NCI-H2171 (cell line): ENCODE measurements at regions not wholly inside any gene's neighbourhood (a gene's known extent, or its start where the extent isn't known, plus 50 kb on each side); places are given as distances from the start of the nearest gene placed in this dataset.

Source experiments
- DNase-seq: peaks from one replicate; lab custom pipeline; 2025; lab: John Stamatoyannopoulos, UW

DNA sequence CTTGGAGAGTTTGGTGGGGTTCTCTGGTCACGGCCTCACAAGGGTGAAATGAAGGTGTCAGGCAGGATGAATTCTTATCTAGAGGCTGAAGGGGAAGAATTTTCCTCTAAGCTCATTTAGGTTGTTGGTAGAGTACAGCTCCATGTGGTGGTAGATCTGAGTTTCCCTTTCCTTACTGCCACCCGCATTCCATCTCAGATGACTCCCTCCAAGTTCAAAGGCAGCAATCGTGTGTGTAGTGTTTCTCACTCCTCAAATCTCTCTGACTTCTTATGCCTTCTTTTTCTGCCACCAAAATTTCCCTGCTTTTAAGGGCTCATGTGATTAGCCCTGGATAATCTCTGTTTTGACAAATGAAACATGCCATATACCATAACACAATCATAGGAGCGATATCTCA, 135.5 kb upstream of the MYOCD start:
- DNase-seq = no peak

DNA sequence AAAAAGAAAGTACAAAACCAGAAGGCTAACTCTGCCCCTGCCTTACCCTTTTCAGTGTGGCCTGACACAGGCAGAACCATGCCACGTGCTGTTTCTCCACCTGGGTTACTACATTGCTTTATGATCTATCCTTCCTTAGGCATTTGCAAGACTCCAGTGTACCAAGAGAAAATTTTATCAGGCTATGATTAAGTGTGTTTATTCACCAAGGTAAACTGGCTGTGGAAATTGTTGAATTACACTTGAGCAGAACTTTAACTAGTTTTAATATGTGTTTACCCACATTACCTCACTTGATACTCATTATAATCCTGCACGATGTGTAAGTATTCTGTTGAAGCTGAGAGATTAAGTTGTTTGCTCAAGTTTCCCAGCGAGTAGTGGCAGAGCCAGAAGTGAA, 129.7 kb upstream of the MYOCD start:
- no peak for DNase-seq

DNA sequence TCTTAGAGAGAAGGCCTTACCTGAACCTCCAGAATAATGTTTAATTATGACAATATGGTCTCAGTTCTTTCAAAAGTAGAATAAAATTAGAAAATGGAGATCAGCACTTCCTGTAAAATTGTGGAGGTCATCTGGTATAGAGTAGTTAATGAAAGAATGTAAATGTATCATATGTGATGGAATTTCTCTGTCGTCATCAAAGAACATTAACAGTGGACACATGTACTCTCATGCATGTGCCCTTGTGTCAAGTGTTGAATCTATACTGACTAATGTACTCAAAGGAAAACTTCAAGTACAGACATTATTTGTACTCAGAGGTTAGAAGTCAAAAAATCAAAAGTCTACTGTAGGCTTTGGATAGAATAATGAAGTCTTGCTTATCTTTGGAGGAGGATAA, 129.2 kb upstream of the MYOCD start:
- no peak for DNase-seq

DNA sequence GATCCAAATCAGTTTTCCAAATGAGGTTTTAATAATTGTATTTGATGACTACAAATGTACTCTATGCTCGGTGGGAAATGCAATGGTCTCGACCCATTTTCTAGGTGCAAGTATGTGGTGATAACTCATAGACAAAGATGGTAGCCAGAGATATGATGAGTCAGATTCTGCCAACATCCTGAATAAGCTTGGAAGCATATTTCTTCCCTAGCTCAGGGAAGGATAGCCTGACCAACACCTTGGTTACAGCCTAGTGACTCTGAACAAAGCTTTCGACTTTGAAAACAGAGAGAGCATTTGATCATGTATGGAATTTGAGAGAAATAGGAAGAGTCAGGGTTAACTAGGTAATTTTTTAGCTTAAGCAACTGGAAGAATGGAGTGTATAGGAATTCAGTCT, 128.3 kb upstream of the MYOCD start:
- DNase-seq = no peak

DNA sequence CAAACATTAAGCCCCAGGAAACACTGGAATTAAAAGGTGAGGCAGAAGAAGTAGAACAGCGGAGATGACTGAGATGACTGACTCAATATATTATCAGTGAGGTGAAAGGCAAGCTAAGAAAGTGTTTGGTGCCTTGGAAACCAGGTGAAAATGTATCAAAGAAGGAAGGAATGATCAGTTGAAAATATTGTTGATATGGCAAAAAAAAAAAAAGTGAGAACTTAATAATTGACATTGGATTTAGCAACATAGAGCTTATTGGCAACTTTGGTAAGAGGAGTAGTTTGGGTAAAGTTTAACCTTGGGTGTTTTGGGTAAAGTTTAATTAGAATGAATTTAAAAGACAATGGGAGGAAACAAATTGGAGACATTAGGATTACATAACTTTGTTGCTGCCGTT, 127.7 kb upstream of the MYOCD start:
- no peak for DNase-seq

DNA sequence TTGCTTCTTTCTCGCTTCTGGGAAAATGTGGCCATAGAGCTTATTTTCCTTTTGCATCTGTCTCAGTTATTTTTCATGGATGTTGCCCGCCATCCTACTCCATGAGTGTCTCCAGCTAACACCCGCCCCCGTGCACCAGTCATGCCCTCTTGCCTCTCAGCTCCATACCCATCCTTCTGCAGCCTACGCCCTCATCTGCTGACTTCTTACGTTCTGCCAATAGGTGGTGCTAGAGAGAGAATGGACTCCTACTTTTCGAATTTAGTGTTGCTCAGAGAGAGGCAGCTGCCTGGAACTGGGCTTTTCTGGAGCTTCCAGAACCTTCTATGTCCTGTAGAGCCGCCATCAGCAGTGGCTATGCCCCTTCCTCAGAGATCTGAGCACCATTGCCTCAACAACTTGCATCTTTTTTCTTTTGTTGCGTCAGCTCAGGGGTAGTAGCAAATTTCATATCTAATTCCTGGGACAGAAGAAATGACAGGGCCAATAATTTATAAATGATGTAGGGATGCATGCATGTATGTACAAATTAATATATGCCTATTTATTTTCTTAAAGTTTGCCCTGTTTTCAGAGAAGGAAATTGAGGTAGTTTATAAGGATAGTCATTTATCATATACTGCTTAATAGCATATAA, 119.7 kb upstream of the MYOCD start:
- DNase-seq = peak; percentile 2

DNA sequence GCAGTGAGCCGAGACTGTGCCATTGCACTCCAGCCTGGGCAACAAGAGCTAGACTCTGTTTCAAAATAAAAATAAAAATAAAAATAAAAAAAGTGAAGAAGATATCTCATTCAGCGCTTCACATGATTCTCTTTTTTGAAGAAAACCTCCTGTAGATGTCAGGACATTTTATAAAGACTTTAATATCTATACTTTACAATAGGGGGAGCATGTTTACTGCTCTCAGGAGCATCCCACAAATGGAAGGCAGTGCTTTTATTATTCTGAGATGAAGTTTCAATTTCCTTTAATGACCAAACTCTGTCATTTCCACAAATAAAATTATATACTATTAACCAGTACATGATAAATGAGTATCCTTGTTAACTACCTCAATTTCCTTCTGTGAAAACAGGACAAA, 118.7 kb upstream of the MYOCD start:
- no peak for DNase-seq

DNA sequence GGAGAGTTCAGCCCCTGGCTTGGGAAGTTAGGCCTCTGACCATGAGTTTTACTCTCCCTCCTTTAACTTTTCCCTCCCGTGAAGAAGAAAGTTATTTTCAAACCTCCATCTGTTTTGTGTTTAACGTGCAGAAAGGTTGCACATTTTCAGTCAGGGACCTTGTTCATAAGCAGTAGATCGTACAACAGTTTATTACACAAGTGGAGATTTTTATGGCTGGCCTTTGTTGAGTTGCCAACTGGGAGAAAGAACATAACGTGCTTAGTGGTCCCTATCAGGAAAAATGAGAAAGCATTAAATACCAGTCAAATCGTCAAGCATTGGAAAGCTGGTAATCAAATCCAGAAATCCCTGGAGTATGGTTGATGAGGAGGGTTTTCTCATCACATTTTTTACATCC, 117.9 kb upstream of the MYOCD start:
- DNase-seq = no peak

DNA sequence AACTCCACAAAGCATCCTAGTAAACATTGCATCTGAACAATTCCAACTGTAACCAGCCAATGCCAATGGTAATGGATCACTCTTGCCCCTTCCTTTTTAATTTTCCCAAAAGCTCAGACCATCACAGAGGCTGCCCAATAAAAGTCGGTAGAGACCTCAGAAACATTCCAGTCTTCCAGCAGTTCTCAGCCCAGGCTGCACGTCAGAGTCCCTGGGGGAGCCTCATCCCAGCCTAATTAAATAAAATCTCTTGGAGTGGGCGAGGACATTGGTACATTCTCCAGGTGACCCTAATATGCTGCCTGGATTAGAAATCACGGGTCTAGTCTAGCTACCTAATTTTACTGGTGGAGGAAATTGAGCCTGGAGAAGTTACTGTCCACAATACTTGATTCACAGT, 117.1 kb upstream of the MYOCD start:
- DNase-seq = no peak

DNA sequence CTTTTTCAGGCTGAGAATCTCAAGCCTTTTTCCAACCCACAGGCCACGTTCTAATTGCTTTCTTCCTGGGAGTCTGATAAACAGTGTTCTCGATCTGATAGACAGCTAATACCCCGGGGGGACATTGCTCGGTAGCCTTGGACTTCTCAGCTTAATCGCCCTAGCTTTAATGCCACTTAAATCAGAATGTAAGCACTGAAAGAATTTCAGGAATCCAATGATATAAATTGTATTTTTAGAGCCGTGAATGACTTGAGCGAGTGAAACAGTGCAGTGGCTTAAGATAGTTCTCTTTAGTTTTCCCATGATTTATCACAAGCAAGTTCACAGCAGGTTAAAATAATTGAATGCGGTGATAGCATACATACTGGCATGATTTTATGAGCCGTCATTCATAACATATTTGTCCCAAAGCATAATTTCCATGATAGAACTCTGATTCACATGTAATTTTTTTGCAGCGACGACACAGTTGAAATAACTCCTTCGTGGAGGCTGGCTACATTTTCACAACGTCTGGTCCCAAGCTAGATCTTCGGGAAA, 116.1 kb upstream of the MYOCD start:
- no peak for DNase-seq

DNA sequence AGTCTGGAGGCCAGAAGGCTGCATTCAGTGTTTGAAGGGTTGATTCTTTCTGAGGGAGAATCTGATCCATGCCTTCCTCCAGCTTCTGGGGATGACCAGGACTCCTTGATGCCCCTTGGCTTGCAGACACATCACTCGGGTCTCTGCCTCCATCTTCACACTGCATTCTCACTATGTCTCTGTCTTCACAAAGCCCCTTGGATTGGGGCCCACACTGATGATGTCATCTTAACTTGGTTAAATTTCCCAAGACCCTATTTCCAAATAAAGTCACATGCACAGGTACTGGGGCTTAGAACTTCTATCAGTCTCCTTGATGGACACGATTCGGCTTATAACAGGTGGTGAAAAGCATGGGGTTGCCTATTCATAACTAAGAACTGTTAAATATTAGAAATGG, 112.1 kb upstream of the MYOCD start:
- DNase-seq = no peak

DNA sequence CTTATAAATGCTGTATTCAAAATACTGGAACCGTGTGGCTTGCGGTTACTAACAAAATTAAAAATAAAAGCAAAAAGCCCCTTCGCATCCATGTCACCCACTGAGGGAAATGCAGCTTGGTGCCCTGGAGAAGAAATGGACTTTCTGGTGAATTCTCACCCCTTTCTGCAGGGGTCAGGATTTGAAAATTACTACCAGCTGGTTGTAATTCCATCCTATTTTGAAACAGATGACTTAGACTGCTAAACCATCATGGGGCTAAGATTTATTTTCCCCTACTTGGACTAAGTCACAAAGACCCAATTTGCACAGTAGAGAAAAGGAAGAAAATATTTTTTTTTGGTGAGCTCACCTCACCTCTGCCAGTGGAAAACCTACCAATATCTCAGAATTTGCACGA, 111.4 kb upstream of the MYOCD start:
- no peak for DNase-seq

DNA sequence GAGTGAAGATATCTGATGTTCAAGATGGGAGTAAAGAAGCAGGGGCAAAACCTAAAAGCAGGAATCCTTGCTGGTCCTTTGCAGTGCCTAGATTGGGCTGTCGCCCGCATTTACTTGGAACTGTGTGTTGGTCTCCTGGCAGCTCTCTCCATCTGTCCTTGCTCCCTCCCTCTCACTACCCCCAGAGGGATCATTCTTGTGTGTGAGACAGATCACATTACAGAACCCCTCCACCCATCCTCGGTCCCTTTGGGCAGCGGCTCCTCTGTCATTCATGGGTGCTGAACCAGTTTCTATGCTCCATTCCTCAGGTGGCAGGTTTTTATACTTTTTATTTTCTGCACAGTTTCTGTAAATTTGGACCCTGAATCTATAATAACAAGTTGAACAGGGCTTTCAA, 99.4 kb upstream of the MYOCD start:
- DNase-seq = no peak

DNA sequence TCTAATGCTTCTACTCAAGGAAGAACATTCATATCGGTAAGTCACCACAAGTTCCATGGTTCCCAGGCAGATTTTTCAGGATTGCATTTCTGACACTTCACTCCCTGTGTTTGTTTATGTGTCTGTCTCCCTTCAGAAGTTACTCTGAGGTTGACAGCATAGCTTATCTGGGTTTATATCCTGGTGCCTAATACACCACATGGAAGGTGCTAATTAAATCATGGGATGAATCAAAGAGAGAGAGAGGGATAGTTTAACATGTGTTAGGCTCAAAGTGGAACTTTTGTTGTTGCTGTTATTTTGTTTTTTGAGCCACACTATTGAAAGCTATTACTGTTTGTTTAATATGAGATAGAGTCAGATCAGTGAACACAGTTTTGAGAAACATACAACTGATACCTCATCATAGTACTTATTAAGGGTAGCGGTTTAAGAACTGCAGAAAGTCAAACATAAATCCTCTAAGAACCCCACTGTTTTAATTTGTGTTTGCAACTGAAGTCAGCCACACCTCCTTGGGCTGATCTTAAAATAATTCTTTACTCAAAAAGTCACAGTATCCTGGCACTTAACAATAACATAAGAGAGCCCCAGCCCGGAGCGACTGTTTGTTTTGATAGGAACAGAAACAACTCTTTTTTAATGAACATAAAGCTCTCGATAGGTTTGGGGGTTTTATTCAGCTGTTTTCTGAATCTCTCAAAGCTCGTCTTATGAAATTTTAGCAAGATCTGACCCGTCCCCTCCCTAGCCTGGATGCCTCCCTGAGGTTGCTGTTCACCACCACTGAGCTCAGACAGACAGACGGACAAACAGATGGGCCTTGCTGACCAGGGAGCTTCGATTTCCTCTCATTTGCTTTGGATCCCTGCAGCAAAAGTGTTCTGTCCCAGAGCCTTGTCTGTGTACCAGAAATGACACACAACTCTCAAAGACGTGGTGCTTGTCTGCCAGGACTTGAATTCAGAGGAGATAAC, 98.3 kb upstream of the MYOCD start:
- no peak for DNase-seq

DNA sequence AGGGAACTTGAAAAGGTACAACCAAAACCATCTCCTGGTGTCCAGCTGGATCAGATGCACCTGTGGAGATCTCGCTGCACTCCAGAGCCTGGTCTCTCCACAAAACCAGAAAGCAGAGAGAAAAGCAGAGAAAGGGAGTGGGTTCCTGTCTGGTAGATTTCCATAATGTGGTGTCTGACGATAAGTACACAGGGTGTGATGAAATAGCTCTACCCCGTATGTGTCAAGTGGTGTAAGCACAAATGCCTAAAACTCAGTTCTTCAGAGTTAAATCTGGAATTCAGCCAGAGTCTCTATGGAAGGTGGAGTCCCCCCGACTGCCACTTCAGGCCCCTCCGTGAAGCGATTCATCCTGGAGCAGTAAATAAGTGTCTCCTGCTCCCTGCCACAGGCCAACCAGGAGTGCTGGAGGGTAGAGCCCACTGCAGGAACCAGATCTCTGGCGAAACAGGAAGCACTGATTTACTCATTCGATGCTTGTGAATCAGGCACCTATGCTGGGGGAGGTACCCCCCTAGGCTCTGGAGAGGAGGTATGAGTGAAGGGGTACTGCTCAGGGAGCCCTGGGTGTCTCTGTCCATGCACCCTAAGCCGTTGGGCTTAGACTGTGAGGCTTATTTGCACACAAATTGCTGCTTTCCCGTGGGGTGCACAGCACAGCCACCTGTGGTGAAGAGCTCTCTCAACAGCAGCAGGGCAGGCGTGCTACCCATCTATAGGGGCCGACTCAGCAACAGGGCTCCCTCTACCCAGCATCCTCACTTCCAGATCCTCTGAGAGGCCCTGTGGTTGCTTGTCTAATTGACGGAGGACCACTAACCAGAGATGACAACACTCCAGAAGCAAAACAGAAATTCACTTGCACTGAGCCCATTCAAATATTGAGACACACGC, 97.1 kb upstream of the MYOCD start:
- DNase-seq = no peak

DNA sequence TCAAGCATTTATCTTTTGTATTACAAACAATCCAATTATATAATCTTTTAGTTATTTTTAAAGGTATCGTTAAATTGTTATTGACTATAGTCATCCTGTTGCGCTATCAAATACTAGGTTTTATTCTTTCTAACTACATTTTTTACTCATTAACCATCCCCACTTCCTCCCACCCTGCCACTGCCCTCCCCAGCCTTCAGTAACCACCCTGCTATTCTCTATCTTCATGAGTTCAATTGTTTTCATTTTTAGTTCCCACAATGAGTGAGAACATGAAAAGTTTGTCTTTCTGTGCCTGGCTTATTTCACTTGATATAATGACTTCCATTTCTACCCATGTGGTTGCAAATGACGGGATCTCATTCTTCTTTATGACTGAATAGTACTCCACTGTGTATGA, 94.1 kb upstream of the MYOCD start:
- DNase-seq = no peak

DNA sequence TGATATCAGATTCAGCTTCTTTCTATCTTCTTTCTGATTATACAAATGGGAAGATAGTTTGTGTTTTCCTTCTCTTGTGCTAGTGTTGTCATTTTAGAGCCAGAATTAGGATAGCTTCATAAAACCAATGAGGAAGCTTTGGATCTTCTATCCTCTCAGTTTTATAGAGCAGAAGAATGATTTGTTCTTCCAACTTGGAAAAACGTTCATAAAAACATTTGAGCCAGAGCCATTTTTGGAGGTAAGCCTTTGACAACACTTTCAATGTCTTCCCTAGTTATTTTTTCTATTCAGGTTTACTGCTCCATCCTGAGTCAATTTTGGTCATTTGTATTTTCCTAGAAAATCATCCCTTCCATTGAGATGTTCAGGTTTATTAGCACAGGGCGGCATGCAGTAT, 91.2 kb upstream of the MYOCD start:
- DNase-seq = no peak

DNA sequence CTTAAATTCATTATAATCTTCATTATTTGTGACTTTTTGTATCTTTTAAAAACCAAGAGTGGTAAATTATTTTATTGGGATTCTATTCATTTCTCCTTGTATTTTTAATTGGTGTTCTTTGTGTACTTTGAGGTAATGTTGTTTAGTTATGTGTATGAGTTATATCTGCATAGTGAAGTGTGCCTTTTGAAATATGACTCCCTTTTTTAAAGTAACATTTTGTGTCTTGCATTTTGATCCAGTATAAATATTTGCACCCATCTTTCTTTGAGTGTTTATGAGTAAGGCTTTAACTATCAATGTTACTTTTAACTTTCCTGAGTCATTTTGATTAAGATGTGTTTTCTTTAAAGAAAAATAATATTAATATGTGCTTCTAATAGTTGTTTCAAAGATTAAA, 90.0 kb upstream of the MYOCD start:
- DNase-seq = no peak

DNA sequence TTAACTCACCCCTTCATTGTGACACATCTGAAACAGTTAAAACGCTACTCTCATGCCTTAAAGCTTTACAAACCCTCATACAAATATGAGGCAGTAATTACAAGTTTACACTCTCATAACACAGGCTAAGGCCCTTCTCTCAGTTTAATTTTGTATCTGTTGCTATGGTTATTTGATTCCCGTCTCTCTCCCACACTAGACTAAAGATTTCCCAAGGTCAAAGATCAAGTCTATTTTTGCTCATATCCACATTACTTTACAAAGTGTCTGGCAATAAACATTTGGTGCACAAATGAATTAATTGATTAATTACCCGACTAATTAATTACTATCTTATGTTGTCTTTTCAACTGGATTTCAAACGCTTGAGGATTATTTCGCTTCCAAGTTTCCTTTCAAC, 86.4 kb upstream of the MYOCD start:
- no peak for DNase-seq

DNA sequence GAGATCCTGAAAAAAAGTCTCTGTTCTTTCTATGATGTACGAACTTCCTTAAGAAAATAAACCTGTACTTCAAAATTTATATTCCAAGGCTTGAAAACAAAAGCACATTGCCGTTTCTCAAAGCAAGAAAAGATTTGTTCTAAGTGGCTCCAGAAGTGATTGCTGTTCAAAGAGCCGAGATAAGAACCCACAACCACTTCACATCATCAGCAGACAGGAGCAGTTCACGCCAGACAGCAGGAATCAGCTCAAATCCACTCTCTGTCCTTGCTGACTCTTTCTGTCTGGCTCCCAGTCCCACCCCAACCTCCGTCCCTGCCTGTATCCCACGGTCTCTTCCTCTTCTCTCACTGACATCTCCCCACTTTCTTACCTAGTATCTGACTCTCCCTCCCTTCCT, 85.0 kb upstream of the MYOCD start:
- DNase-seq = no peak

DNA sequence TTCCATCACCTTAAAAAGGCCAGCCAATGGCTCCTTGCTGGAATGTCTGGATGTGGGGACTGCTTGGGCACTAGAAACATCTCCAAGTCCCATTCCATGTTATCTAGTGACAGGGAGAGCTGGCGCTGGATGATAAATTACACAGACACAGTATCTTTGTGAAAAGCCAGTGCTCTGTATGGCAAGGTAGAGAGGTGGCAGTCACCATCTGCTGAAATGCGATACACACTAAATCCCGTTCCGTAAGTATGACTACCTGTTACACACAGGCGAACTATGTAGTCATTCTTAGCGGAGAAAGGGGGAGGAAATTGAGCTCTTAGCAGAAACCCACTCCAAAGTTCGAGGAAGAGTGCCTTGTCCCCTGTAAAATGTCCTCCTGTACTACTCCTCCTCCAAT, 81.0 kb upstream of the MYOCD start:
- no peak for DNase-seq

DNA sequence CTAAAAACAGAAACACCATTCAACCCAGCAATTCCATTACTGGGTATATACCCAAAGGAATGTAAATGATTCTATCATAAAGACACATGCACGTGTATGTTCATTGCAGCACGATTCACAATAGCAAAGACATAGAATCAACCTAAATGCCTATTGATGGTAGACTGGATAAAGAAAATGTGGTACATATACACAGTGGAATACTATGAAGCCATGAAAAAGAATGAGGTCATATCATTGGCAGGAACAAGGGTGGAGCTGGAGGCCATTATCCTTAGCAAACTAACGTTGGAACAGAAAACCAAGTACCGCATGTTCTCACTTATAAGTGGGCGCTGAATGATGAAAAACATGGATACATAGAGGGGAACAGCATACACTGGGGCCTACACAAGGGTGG, 77.2 kb upstream of the MYOCD start:
- DNase-seq = no peak
